ENCODE measurements at regions not wholly inside any gene's neighbourhood (a gene's known extent, or its start where the extent isn't known, plus 50 kb on each side); places are given as distances from the start of the nearest gene placed in this dataset.
"Not testable (repeated sequence)": the region's sequence is repeated elsewhere in the genome, so short reads cannot be mapped to it uniquely, and the experiment has no call there.

DNA sequence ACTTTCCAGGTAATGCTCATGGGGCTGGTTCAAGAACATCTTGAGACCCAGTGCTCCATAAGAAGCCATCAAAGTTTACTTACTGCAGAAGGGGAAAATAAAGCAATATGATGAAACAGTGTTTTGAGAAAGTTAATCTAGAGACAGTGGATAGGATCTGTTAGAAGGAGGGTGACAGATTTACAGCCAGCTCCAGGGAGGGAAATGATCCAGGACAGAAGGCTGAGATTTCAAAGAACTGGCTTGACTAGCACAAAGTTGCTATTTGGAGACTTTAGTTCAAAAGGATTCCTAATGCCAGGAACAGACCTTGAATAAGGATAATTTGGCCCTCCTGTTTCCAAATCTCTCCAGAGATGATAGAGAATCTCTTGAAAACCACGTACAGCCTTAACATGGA lies 166.5 kb upstream of the NECTIN3 start:
- DNase-seq: no peak

GRCh38 chr3:110909839-110910238 lies 161.8 kb upstream of the NECTIN3 start:
- DNase-seq: no peak

- no peak for DNase-seq
These were observed 161.2 kb upstream of the NECTIN3 start for GRCh38 chr3:110910346-110910955.

DNA sequence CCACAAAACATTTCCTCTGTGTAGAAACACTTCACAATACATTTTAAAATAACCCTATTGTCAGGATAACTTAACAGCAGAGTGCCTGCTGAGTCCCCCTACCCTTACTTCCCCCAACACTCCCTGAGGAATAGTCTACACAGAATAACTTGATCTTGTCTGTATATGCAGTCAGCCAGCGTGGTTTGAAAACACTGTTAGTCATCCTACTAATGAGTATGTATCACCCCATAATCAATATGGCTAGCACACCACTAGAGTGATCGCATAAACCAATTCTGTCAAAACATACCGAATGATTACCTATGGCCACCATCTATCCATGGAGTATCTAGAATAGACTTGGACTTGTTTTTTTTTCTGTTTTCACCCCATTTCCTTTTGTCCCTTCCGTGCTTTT lies 152.7 kb upstream of the NECTIN3 start:
- DNase-seq: no peak

DNA sequence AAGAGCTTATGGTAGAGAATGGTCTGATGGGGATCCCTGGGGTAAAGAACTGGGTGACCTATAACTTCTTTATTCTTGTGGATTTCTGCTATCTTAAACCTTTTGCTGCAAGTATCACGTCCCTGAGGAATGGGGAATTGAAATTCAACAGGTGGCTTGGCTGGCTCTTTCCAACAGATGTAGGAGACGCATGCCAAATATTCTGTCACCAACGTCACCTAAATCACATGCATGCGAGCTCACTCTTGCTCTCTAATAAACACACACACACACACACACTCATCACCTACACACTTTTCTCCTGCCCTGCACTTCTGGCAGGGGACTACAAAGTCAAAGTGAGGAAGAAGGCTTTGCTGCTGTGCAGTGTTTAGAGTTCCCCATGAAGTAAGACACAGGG lies 145.8 kb upstream of the NECTIN3 start:
- DNase-seq: no peak

DNA sequence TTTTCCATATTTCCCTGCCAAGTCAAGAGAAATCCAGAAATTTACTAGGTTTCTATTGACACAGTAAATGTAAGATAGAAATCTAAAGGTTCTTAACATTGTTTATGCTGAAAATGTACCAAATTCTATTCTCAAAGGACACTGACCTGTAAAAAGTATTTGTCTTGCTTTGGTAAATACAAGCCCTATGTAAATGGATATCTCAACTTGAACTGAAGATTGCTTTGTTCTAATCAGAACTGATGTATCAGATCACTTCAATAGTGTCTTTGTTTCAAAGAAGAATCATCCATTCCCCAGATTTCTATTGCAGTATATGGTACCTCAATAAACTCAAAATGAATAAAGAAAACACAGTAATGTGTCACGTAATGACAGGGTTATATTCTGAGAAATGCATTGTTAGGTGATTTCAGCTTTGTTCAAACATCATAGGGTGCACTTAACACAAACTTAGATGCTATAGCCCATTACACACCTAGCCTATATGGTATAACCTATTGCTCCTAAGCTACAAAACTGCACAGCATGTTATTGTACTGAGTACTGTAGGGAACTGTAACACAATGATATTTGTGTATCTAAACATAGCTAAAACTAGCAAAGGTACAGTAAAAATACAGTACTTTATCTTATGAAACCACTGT lies 143.5 kb upstream of the NECTIN3 start:
- DNase-seq: no peak

GRCh38 chr3:110929816-110930215 lies 141.8 kb upstream of the NECTIN3 start:
- no peak for DNase-seq

- DNase-seq: no peak
These were observed 139.0 kb upstream of the NECTIN3 start for GRCh38 chr3:110932567-110932966.

GRCh38 chr3:110933821-110934426 lies 137.7 kb upstream of the NECTIN3 start:
- no peak for DNase-seq

GRCh38 chr3:110938629-110939028 lies 133.0 kb upstream of the NECTIN3 start:
- DNase-seq: no peak

DNA sequence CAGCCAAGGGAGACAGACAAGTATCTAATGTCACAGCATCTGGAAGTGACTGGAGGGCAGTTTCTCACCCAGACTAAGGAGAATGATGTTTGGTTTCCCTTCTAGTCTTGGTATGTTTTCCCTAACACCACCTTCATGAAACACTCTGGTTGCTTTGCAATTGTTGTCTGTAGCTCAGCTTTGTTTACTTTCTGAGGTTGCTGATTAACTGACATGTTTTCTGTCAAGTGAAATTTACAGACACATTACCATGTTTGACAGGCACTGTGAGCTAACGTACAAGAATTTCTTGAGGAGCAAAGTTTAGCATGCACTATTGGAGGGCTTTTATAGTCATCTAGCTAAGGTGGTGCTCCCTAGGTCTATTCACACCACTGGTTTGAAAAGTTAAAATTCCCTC lies 131.6 kb upstream of the NECTIN3 start:
- no peak for DNase-seq

- no peak for DNase-seq
These were observed 126.8 kb upstream of the NECTIN3 start for GRCh38 chr3:110944782-110945181.

GRCh38 chr3:110946810-110947209 lies 124.8 kb upstream of the NECTIN3 start:
- DNase-seq: no peak

DNA sequence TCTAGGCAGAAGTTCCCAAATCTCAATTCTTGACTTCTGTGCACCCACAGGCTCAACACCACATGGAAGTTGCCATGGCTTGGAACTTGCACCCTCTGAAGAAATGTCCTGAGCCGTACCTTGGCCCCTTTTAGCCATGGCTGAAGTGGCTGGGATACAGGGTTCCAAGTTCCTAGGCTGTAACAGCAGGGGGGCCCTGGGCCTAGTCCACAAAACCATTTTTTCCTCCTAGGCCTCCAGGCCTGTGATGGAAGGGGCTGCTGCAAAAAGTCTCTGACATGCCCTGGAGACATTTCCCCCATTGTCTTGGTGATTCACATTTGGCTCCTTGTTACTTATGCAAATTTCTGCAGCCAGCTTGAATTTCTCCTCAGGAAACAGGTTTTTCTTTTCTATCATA lies 122.4 kb upstream of the NECTIN3 start:
- DNase-seq: not testable (repeated sequence)

- no peak for DNase-seq
These were observed 116.2 kb upstream of the NECTIN3 start for GRCh38 chr3:110955301-110955880.

DNA sequence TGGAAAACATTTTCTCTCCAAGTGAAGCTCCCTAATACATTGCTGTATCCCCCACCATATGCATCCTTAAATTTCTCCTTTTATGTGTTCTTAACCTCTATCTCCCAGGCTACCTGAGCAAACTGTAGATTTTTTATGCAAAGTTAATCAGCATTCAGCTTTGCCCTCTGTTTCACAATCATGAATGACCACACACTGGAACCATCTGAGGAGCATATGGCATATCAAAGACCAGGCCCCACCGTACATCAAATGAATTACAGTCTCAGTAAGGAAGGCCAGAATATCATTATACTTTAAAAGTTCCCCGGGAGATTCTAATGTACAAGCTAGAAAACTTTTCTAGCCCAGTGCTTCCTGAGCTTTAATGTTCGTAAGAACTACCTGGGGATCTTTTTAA lies 115.5 kb upstream of the NECTIN3 start:
- no peak for DNase-seq

- DNase-seq: no peak
These were observed 114.2 kb upstream of the NECTIN3 start for GRCh38 chr3:110957247-110958025.

GRCh38 chr3:110958313-110959147 lies 113.1 kb upstream of the NECTIN3 start:
- no peak for DNase-seq

DNA sequence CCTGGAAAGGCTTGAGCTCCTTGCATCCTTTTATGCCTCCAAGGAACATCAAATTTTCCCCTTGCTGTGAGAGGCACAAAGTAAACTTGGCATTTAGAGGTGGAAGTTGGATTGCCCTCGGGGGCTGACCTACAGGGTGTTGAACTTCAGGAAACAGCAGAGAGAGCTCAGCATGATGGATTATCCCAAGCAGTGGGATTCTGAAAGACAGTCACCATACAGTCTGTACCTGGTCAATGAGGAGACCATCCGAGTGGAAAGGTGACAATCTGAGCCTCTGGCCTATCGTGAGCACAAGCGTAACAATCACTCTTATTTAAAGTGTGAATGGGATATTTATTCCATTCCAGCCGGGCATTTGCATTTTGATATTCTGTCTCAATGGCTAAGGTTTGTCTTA lies 105.6 kb upstream of the NECTIN3 start:
- no peak for DNase-seq

DNA sequence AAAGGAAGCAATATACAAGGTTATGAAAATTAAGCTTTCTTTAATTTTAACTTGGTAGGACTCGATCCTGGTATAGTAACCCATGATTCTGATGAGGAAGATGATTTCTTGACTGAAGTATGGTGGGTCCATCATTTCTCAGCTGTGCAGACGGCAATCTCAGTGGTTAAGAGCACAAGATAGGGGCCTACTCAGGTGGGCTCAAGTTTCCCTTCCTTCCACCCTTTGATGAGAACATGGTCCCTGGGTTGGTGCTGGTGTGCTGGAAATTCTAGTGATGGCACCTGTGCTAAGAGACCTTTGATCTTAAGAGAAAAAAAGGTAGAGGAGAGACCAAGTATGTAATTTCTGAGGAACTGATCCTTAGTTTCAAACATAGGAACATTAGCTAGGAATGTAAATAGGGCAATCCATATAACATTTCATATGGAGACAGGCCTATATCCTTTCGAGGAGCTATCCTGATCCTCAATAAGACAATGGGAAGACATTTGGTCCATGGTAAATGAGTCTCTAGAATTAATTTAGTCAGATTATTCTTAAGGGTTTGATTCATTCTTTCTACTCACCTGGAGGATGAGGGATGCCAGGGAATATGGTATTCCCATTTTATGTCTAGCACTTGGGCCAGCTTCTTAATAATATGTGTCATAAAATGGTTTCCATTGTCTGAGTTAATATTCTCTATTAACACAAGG lies 104.5 kb upstream of the NECTIN3 start:
- DNase-seq: no peak

DNA sequence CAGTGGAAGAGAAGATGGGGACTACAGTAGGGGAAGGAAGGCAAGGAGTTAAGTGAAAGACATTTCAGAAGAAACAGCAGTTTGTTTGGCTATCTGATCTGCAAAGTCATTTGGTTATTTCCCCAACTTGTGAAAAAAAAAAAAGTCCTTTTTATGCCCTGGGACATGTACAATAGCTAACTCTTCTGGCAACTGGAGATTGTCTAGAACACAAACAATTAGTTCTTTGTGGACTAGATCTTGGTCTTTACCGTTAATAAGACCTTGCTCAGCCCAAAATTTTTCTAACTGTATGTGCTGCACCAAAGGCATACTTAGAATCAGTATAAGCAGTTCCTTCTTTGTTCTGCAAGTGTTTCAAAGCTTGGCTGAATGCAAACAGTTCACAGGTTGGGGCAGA lies 103.5 kb upstream of the NECTIN3 start:
- no peak for DNase-seq
